ENCODE measurements at regions not wholly inside any gene's neighbourhood (a gene's known extent, or its start where the extent isn't known, plus 50 kb on each side); places are given as distances from the start of the nearest gene placed in this dataset.
A peak's percentile ranks its signal among the peaks of the same experiment; 100 is the strongest.
"Not testable (repeated sequence)": the region's sequence is repeated elsewhere in the genome, so short reads cannot be mapped to it uniquely, and the experiment has no call there.

- DNase-seq: no peak
These were observed 112.1 kb upstream of the ATP8B1 start for GRCh38 chr18:57915248-57915647.

GRCh38 chr18:57913686-57914085, 110.6 kb upstream of the ATP8B1 start:
- DNase-seq: no peak

GRCh38 chr18:57910817-57911216, 107.7 kb upstream of the ATP8B1 start:
- no peak for DNase-seq

- DNase-seq: no peak
These were observed 107.0 kb upstream of the ATP8B1 start for GRCh38 chr18:57910134-57910533.

GRCh38 chr18:57909620-57910019, 106.5 kb upstream of the ATP8B1 start:
- no peak for DNase-seq

GRCh38 chr18:57908092-57908491, 105.0 kb upstream of the ATP8B1 start:
- no peak for DNase-seq

- DNase-seq: no peak
These were observed 104.4 kb upstream of the ATP8B1 start for GRCh38 chr18:57907550-57907949.

GRCh38 chr18:57906852-57907251, 103.7 kb upstream of the ATP8B1 start:
- DNase-seq: no peak

GRCh38 chr18:57904535-57904934, 101.4 kb upstream of the ATP8B1 start:
- no peak for DNase-seq

- no peak for DNase-seq
These were observed 99.6 kb upstream of the ATP8B1 start for GRCh38 chr18:57902721-57903120.

- DNase-seq: no peak
These were observed 98.9 kb upstream of the ATP8B1 start for GRCh38 chr18:57901825-57902589.

- no peak for DNase-seq
These were observed 97.9 kb upstream of the ATP8B1 start for GRCh38 chr18:57900906-57901435.

GRCh38 chr18:57898506-57899124, 95.5 kb upstream of the ATP8B1 start:
- DNase-seq: no peak

- no peak for DNase-seq
These were observed 92.1 kb upstream of the ATP8B1 start for GRCh38 chr18:57895182-57895581.

GRCh38 chr18:57891707-57892391, 88.7 kb upstream of the ATP8B1 start:
- DNase-seq: no peak

GRCh38 chr18:57890266-57890665, 87.2 kb upstream of the ATP8B1 start:
- no peak for DNase-seq

- DNase-seq: no peak
These were observed 86.7 kb upstream of the ATP8B1 start for GRCh38 chr18:57889841-57890240.

GRCh38 chr18:57887543-57888383, 84.6 kb upstream of the ATP8B1 start:
- no peak for DNase-seq

GRCh38 chr18:57885931-57886330, 82.8 kb upstream of the ATP8B1 start:
- DNase-seq: no peak

- DNase-seq: no peak
These were observed 79.3 kb upstream of the ATP8B1 start for GRCh38 chr18:57882465-57882864.

- DNase-seq: peak; percentile 37
These were observed 78.8 kb upstream of the ATP8B1 start for GRCh38 chr18:57881818-57882413.

- DNase-seq: not testable (repeated sequence)
These were observed 76.8 kb upstream of the ATP8B1 start for GRCh38 chr18:57879924-57880323.
